Mucosa of gallbladder (tissue), 1 donor: ENCODE measurements at regions not wholly inside any gene's neighbourhood (a gene's known extent, or its start where the extent isn't known, plus 50 kb on each side); places are given as distances from the start of the nearest gene placed in this dataset.

ENCODE experiments used
- DNase-seq: peaks from one replicate; pipeline ENCODE4 v3.0.0-alpha.2; 2020; ENCODE audit warnings: low spot score
- donor health status: DM: no; HTN: no; CAD: no.

GRCh38 chr11:26162291-26162690 lies 169.6 kb upstream of the ANO3 start:
- no peak for DNase-seq

- no peak for DNase-seq
Observed at GRCh38 chr11:26186389-26186788, 145.5 kb upstream of the ANO3 start.

DNA sequence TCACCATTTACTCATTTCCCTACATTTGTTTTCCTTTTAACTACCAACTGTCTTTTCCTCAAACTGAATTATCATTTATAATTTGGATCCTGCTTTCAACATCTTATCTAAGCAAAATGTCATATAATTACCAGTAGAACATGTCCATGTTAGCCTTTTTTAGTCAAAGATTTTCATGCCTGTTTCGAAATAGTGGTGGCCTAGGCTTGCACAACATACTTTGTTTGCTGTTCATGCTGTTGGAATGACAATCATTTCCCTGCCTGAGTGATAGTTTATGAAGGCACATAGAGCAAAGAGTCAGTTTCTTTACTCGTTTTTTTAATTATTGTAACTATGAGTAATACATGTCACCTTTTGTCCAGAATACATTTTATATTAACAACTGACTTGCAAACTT lies 144.3 kb upstream of the ANO3 start:
- DNase-seq = no peak

GRCh38 chr11:26188554-26188953 lies 143.4 kb upstream of the ANO3 start:
- DNase-seq = no peak

- no peak for DNase-seq
Observed at GRCh38 chr11:26191193-26191592, 140.7 kb upstream of the ANO3 start.

GRCh38 chr11:26193694-26194365 lies 138.1 kb upstream of the ANO3 start:
- no peak for DNase-seq

DNA sequence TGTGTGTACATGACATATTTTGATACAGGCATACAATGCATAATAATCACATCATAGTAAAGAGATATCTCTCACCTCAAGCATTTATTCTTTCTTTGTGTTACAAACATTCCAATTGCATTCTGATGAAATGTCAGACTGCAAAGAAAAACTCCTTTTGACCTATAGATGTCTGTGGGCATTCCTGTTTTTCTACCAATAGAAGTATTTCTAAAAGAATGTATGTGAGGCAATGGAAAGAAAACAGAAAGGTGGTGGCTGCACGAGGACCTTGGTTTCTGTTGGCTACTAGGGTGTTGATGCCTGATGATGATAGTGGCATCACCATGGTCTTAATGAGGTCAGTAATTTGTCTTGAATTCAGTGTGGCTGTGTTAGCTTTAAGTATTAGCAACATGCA lies 137.0 kb upstream of the ANO3 start:
- DNase-seq = no peak

DNA sequence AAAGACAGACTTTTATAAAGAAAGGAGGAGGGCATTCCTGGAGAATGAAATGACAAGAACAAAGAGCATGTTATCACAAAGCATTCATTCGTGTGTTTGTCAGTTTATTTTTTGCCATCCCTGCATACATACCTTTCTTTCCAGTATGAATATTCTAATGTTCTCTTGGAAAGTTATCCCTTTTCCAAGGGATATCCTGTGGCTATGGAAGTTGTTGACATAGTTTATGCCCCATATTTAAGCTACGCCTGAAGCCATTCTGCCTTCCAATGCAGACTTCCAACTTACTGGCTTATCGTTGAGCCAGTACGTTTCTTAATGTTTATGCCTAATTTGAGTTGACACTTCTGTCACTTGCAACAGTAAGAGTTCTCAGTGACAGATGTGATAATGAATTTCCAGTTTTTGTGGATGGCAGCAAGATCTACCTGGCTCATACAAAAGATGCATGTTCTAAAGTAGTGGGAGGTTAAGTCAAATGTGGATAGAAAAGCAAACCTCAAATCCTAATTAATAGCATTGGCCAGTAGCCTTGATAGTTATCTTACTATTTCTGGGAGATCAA lies 133.3 kb upstream of the ANO3 start:
- DNase-seq = no peak

GRCh38 chr11:26199331-26200095 lies 132.4 kb upstream of the ANO3 start:
- DNase-seq = no peak

DNA sequence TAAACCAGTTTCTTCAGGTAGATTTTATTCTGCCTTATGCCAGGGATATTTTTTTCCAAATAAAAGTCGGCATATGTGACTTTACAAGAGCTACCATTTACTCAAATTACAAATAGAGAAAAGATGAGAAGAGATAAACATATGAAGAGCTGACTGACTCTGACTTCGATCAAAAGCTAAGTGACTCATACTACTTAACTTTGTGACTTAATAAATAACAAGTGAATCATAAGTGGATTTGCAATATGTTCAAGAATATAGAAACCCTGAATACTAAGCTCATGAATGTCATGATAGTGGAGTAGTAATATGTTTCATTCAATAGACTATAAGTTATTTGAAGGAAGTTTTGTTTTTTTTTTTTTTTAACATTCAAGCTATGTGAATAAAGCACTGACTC lies 130.5 kb upstream of the ANO3 start:
- DNase-seq = no peak

DNA sequence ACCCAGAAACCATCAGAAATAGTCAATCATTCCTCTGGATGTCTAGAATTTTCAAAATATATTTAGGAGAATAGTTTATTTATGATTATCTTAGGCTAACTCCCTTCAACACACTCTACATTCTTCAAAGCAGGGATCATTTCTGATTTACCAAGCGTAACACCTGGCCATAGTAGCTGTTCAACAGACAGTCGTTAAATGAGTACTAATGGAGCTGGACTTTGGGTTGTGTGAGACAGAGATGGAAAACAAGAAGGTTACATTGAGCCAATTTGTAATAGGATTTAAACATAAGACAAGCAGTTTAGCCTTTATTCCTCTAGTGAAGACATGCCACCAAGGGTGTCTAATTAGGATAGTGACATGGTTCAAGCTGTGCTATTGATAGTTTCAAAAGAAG lies 129.2 kb upstream of the ANO3 start:
- no peak for DNase-seq

- DNase-seq = no peak
Observed at GRCh38 chr11:26204101-26204500, 127.8 kb upstream of the ANO3 start.

DNA sequence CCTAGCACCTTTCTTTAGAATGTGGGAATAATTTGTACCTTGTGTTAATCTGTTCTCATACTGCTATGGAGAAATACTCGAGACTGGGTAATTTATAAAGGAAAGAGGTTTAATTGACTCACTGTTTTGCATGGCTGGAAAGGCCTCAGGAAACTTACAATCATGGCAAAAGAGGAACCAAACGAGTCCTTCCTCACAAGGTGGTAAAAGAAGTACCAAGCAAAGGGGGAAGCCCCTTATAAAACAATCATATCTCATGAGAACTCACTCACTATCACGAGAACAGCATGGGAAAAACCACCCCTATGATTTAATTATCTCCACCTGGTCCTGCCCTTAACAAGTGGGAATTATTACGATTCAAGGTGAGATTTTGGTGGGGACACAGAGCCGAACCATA lies 127.1 kb upstream of the ANO3 start:
- no peak for DNase-seq

GRCh38 chr11:26219183-26220117 lies 112.5 kb upstream of the ANO3 start:
- no peak for DNase-seq

GRCh38 chr11:26225646-26226045 lies 106.3 kb upstream of the ANO3 start:
- DNase-seq = no peak

- no peak for DNase-seq
Observed at GRCh38 chr11:26227301-26227746, 104.6 kb upstream of the ANO3 start.

- DNase-seq = no peak
Observed at GRCh38 chr11:26227883-26228502, 103.9 kb upstream of the ANO3 start.

- DNase-seq = no peak
Observed at GRCh38 chr11:26228778-26229177, 103.2 kb upstream of the ANO3 start.

DNA sequence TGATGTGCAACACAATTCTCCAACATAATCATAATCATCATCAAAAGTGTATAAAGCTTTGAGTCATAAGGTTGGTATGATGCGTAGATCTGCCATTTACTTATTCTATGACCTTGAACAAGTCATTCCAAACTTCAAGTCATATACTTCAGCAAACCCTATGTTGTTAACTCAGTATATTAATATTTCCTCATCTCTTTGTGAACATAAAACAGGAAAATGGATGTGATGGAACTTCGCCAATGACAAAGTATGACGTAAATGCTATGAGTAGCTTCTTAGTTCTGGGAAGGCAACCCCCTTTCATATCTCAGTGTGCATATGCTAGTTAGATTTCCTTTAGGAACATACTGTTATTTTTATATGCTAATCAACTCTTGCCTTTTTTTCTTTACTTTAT lies 102.7 kb upstream of the ANO3 start:
- no peak for DNase-seq

DNA sequence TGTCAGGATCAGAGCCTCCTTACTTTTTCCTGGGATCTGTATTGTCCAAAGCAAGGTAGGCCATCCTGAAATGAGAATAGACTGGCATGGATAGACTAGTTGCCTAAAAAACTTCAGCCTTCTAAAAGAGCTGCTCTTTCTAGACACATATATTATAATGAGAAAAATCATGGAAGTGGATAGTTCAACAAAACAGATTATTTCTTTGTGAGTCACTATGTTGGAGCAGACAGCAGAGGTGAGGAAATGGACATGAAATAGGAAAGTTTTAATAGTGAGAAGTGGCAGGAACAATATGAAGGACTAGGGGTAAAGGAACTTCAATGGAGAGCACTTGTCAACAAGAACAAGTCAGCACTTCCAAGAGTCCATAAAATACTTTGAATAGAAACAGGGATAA lies 101.9 kb upstream of the ANO3 start:
- no peak for DNase-seq

DNA sequence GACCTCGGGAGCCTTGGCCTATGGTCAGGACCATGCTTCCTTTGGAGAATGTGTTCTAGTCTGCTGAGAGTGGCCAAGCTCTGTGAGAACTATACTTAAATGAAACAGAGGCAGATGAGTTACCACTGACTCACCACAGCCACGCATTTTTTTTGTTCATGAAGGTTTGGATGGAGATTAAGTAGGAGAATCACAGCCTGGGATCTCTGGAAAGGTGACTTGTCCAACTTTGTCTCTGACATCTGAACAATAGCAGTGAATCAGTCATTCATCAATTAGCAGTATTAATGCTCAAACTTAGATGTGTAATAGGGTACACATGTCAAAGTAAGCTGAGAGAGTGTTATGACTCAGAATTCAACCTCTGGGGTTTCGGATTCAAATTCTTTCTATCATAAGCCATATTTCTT lies 100.7 kb upstream of the ANO3 start:
- DNase-seq = no peak

DNA sequence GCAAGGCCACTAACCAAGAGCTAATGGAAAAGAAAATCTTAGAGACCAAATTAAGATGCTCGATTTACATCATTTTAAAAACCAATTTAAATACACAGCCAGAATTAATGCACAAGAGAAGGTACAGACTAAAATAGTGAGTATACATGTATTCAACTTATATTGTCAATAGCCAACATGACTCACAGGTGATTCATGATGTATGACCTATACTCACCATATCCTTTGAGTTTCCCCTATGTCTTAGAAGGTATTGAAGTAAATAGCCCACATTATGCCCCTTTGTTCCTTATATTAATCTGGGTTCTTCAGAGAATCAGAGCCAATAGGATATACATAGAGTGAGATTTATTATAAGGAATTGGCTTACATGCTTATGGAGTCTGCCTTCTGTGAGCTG lies 97.5 kb upstream of the ANO3 start:
- DNase-seq = no peak
